Colon (tissue), 2 donors: ENCODE measurements at regions not wholly inside any gene's neighbourhood (a gene's known extent, or its start where the extent isn't known, plus 50 kb on each side); places are given as distances from the start of the nearest gene placed in this dataset.

Source experiments
- FAIRE-seq: peaks from 2 replicates; lab custom pipeline; 2012; peaks lifted over from hg19 to GRCh38; lab: Jason Lieb, UNC
- donor health status: control.
- donor health status: control.

DNA sequence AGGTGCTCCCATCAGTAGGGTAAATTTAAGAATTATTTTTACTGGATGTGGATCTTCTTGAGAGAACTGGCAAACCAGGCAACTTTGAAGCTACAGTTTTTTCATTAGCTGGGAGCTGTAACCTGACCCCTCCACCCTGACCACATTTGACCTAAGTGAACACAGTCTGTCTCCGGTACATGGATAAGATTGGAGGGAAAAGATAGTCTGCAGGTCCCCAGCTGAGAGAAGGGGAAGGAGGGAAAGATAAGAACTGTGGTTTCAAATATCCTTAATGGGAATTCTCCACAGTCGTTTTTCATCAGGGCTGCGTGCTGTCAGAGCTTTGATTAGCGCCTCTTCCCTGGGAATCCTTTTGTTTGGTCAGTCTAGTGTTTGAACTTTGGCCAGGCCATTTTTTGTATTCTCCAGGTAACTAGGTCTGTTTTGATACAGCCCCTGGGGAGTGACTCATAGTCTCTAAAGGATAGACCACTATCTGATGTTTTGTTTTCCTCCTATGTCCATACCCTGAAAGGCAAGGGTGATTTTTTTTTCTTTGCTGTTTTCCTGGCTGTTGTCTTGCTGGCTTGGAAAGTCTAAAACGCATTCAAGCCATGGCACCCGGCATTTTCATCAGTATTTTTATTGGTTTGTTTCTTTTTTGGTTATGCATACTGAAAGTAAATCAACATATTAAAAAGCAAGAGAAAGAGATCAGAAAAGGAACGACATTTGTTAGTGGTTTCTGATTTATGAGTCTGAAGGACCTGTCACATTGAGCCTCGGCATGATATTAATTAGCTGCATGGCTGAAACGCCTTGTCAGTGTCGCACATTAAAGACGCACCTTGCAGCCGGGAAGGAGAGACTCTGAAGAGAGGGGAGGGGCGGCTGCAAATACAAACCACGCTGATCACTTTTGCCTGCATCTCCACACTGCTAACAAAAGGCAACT is 183.4 kb upstream of the FN1 start:
- FAIRE-seq: no peak

DNA sequence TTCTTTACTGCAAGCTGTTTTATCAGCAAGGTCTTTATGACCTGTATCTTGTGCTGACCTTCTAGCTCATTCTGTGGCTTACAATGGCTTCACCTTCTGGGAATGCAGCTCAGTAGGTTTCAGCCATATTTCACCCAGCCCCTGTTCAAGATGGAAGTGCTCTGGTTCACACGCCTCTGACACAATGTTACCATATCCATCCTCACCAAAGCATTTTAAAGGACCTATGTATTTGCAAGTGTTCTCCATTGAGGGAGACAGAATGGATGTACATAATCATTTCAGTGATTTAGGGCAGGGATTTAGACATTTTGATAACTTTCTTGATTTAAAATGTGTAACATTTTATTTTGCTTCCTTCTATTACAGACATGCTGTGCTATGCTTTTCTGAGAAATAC is 182.3 kb upstream of the FN1 start:
- no peak for FAIRE-seq

DNA sequence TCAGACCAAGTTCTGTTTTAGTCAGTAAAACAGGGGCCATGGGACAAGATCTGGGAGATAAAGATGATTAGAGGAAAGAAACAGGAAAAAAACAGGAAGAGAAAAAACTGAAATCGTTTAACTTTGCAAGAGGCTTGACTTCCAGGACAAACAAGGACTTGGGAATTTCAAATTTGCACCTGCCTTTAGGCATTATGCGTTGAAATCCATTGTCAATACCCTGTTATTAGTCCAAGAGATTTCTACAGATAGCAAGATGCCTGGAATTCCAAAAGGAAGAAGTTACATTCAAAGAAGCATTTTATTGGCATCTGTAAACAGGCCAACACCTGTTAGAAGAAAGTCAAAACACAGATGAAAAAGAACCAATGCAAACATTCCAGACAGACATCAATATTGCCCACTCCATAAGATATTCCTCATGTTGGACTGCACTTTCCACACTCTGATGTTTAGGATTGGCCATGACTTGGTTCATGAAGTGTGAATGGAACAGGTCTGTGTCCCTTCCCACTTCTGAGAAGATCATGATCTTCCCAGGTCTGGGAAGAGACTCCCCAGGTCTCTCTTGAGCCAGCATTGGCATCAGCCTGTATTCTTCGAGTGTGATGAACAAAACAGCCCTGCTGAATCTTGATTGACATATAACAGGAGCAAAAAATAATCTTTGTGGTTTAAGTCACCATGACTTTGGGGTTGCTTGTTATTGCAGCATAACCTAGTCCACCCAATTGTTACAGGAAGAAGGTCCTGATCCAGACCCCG is 181.4 kb upstream of the FN1 start:
- FAIRE-seq: no peak

DNA sequence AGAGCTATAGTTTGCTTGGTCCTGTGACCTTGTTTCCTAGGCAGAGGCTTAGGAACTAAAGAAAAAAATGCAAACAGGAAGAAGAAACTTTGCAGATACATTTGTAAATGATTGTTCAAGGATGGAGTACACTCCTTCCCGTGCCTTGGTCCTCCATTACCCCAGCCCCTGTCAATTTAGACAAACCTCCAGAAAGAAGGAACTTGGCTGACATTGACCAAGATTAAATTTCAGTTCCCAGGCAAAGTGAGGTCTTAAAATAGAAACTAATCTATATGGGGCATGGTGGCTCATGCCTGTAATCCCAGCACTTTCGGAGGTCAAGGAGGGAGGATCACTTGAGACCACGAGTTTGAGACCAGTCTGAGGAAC is 179.9 kb upstream of the FN1 start:
- no peak for FAIRE-seq

DNA sequence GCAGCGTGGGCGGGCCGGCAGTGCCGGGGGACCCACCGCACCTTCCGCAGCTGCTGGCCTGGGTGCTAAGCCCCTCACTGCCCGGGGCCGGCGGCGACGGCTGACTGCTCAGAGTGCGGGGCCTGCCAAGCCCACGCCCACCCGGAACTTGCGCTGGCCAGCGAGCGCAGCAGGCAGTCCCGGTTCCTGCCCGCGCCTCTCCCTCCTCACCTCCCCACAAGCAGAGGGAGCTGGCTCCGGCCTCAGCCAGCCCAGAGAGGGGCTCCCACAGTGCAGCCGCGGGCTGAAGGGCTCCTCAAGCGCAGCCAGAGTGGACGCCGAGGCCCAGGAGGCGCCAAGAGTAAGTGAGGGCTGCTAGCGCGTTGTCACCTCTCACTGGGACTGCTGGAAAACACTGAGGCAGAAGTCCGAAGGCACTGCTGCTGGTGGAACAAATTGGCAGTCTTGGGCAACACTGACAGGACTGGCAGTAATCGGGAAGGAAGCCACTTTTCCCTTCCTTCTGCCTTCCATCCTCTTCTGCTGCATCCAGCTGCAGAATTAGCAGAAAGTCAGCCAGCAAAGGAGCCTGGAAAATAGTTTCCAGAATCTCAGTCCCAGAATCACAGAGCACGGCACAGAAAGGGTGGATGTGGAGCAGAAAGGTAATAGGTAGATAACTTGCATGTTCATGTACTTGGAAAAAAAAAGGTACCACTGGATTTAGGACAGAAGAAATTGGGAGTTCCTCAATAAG is 179.4 kb upstream of the FN1 start:
- no peak for FAIRE-seq

DNA sequence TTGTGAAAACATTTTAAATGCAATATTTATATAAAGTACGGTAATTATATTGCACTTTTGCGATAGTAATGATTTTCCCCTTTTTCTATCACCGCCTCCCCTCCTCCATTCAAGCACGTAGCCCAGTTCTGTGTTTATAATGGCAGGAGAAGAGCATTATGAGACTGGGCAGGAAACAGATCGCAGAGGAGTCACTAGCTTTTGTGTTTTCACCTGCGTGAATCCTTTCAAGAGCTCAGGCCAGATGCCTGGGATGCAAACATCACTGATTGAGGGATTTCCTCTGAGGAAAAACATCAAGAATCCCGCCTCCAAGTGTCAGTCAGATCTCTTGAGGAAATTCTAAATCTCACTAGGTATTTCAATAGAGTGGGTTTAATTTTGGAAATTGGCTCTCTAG is 178.4 kb upstream of the FN1 start:
- no peak for FAIRE-seq

DNA sequence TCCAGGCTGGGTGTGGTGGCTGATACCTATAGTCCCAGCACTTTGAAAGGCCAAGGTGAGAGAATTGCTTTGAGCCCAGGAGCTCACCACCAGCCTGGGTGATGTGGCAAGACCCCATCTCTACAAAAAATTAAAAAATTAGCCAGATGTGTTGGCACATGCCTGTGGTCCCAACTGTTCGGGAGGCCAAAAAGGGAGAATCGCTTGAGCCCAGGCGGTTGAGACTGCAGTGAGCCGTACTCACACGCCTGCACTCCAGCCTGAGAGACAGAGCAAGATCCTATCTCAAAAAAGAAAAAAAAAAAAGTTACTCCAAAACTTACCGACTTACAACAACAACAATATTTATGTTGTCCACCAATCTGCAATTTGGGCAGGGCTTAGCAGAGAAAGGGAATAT is 178.0 kb upstream of the FN1 start:
- FAIRE-seq: no peak

DNA sequence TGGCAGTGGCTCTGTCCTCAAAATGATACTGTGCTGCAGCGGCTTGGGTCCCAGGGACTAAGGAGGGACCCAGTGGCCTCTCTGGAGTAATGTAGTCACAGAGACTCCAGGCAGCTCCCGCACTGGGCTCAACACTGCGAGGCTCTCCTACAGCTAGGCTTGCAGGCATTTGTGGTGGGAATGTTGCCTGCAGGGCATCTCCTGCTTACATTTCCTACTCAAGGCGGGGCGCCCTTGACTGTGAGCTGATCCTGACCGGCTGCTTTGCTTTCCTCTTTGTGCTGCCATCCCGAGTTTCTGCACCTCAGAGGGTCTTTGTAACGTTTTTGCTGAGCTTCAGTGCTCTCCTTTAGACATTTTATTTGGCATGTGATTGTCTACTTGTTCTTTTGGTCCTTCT is 177.4 kb upstream of the FN1 start:
- FAIRE-seq: no peak

DNA sequence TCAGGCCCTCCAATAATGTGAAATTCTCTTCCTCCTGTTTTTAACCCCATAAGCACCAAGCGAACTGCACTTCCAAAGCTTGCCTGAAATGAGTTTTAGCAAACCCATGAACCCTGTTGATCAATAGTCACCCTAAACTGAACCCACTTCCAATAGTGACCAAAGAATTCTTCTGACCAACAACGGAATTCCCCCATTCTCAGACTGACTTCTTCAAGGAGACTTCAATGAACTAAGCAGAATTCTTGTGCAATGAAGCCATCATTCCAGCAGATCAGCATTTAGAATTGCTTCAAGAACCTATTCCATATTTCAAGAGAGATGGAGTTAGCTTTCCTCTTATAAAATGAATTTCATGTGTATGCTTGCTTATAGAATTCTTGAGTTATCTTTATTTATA is 176.9 kb upstream of the FN1 start:
- FAIRE-seq: no peak

DNA sequence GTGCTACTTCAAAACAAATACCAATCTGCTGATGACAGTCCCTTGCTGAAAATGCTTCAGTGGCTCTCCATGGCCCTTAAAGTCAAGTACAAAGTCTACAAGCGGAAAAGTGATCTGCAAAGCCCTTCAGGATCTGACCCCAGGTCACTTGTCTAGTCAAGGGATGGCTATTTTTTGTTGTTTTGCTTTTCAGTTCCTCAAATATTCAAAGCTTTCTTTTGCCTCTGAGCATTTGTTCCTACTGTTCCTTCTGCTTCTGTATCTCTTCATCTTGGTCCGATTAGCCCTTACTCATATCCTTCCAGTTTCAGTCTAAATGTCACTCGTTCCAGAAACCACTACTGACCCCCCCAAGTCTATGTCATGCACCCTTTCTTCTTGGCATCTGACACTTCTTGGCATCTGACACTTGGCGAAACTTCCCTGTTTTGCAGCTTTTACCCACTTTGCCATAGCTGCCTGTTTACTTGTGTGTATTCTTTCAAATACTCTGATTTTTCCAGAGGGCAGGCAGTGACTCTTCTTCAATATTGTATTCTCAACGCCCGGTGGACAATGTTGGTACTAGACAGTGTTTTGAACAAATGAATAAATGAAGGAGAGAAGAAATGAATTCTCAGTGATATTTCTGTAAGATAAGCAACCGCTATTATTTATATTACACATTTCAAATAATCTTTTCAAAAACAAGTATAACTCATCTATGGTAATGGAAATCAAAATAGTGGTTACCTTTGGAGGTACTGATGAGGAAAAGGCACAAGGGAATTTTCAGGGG is 175.9 kb upstream of the FN1 start:
- FAIRE-seq: no peak

DNA sequence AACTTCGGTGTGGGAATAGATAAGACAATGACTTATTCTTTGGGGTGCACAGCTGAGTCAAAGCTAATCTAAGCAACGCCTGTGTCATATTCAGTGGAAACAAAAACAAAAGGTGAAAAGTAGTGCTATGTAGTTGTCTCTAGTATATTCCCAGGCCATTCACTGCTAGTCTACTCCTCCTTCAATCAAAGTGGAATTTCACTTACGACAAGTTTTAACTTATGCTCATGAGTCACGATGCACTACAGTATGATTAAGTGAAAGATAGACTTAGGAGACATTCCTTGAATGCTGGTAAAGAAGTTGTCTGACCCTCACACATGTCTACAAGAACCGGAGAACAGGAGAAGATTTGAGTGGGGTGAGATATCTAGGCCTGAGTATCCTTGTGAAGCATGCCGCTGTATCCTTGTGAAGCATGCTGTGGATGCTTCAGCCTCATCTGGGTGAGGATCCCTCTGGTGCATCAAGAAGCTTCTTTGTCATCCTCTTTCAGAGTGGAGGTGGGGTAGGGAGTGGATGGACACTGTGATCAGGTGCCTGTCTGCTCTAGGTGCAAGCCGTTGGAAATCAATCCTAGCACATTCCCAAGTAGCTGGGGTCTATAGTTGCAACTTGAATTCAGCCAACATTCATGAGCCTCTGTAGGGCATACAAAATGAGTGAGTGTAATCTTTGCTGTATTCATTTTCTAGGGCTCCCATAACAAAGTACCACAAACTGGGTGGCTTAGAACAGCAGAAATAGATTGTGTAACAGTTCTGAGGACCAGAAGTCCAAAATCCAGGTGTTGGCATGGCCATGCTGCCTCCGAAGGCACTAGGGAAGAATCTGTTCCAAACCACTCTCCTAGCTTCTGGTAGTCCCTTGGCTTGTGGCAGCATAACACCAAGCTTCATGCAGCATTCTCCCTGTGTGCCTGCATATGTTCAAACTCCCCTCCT is 173.5 kb upstream of the FN1 start:
- FAIRE-seq: no peak

DNA sequence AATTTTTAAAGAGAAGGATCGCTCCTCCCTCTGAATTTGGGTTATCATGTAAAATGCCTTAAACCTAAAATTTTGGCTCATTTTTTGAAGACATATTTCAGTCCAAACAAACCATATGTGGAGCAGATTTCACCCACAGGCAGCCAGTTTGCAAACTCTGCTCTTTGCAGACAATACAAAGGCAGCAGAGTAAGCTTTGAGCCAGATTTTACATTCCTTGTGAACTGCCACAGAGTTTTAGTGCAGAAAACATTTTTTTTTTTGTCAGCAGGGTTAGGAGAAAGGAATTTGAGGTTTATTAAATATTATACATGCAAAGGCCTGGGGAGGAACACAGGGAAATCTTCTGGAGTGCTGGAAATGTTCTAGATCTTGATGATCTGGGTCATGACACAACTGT is 171.9 kb upstream of the FN1 start:
- FAIRE-seq: no peak

DNA sequence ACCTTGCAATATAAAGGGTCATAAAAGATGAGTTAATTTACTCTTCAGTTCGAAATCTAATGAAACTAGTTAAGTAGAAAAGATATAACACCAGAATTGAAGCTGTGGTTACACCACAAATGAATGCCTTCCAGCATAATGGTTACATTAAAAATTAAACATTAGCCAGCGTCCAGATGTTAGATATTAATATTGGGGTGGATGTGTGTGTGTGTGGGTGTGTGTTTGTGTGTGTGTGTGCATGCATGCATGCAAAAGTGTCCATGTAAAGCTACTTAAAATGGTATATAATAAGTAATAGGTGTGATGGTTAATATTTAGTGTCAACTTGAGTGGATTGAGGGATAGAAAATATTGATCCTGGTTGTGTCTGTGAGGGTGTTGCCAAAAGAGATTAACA is 170.4 kb upstream of the FN1 start:
- no peak for FAIRE-seq

DNA sequence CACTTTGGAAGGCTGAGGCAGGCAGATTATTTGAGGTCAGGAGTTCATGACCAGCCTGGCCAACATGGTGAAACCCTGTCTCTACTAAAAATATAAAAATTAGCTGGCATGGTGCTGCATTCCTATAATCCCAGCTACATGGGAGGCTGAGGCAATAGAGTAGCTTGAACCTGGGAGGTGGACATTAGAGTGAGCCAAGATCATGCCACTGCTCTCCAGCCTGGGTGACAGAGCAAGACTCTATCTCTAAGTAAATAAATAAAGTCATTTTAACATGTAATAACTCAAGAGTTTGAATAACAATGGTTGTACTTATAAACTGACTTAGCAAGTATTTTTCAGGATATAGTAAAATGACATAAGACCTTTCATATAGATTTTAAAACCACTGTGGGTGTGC is 169.3 kb upstream of the FN1 start:
- FAIRE-seq: no peak

DNA sequence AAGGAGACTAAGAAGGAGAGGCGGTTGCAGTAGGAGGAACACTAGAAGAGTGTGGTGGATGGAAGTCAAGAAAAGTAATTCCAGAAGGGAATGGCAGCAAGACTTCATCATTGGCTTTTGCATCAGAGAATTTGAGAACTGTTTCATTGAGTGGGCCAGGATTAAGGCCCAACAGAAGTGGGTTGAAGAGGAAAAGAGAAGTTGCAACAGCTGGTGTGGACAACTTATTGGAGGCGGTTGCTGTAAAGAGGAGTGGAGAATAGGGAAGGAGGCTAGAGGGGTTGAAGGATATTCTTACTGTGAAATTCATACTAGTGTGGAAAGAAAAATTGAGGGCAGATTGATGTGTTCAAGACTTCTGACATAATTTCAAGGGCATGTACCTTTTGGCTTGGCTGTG is 168.7 kb upstream of the FN1 start:
- no peak for FAIRE-seq

DNA sequence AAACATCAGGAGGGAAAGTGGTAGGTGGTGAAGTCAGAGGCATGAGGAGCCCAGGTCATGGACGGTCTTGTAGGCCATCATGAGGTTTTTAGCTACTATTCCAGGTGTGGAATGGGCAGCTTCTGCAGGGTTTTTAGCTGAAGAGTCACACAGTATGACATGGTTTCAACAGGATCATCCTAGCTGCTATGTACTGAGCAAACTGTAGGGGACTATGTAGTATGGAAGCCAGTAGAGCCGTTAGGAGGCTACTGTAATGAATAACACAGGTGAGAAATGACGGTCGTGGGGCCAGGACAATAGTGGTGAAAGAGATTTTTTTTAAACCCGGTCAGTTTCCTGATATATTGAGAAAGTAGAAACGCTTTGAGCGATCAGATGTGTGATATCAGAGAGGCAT is 167.6 kb upstream of the FN1 start:
- no peak for FAIRE-seq

DNA sequence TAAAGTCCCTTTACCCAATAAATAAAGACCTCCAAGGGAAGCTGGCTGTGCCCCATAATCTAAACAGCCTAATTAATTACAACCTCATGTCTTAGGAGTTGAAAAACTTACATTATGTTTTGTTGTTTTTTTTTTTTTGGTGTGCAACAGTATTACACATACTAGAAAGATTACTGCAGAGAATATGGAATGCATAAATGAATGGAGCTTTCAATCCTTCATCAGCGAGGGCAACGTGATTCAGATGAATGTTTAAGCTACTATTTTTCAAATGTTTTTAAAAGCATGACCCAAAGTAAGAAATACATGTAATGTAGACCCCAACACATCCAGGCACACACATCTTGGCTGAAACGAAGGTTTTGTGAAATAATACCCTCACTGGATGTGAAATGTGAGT is 167.1 kb upstream of the FN1 start:
- no peak for FAIRE-seq

DNA sequence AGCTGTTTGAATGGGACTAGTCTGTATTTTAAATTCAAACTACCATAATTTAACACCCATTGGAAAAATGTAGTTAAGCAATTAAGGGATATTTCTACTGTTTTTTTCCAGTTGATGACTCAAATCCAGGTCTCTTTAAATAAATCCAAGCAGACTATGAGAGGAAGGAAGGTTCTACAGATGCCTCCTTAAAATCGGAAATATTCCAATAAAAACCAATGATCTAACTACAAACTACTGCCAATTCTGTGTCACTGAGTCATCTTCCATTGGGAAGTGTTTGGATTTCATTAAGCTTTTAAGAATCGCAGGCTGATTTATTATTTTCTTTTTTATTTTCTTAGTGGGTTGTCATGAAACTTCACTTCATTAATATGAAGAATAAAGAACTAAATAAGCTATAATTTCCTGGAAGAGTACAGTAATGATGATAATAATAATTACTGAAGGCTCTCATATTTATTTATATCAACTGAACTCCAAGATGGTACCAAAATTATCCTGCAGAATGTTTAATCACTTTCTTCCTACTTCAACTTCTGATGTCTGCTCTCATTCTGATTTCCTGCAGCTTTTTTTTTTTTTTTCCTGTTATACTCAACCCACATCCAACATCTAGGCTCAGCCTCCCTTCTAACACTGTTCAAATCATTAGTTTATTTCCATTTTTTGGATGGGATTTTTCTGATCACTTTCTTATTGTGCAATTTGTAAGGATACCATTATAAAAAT is 166.3 kb upstream of the FN1 start:
- FAIRE-seq: no peak

DNA sequence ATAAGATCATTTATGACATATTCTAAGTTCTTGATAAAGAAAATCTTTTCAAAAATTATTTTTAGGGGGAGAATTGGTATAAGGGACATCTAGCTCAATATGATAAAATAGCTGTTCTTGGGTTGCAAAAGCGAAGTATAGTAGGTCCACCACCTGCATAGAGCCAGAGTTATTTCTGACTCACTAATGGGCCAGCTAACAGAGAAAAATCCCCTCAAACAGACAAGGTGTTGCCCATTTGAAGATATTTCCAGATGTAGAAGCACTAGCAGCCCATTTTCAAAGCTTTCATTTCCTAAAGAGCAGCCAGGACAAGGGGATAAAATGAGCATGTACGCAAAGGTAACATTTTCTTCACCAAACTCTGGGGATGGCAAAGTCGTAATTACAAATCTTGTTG is 165.7 kb upstream of the FN1 start:
- no peak for FAIRE-seq

DNA sequence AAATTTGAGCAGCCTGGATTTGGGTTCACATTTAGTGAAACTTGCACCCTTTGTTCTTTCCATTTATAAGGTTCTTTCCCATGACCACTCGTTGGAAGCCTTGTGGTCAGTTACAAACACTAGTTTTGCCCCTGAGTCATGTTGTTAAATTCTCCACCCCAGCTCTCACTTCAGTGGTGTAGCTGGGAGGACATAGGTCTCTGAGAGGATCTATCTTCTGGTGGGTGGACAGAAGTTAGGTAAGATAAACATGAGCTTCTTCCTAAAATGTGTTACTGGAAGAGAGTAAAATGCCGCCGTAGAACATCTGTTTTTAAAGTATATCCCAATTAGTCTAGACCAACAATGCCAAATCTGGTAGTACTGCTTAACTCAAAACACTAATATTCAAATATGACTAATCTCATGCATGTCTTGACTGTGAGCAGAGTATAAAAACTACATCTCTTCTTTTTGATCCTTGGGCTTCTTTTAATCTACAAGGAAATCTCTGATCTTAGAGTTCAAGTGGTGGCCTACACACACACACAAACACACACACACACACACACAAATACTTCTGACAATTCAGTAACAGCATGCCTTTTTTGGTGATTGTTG is 162.6 kb upstream of the FN1 start:
- FAIRE-seq: no peak
